B cell (primary cell): ENCODE measurements at regions not wholly inside any gene's neighbourhood (a gene's known extent, or its start where the extent isn't known, plus 50 kb on each side); places are given as distances from the start of the nearest gene placed in this dataset.

Experiments used
- ATAC-seq: fragments of 200-7000 bp; cut with Tn5 transposase; one replicate; pipeline ENCODE4 v1.10.0; 2021; ENCODE audit warnings: low read depth, mild to moderate bottlenecking, moderate number of reproducible peaks, moderate library complexity
- CTCF ChIA-PET: fragments of 350-600 bp; sonication (Branson Sonifier 250); formaldehyde crosslinking; loops from one replicate; lab custom pipeline; 2021; ENCODE audit warnings: antibody characterized with exemption, inconsistent platforms; lab: Charles Lee
- POLR2A ChIA-PET: fragments of 350-600 bp; sonication (Branson Sonifier 250); formaldehyde crosslinking; loops from one replicate; lab custom pipeline; 2021; ENCODE audit warnings: antibody characterized with exemption; lab: Charles Lee
- DNase-seq: peaks from one replicate; pipeline ENCODE4 v3.0.0; 2013
- H2AFZ ChIP-seq: 2 replicates; pipeline ENCODE4 v1.6.1; 2012; ENCODE audit warnings: mild to moderate bottlenecking, low read depth, low read length; ENCODE audit not compliant: insufficient read depth, poor library complexity, severe bottlenecking
- H3K27ac ChIP-seq, 2 donors: 1 replicate in 1 of 2; 2 replicates in 1 of 2; pipeline ENCODE4 v1.5.1; 2012 to 2013; ENCODE audit warnings: low read length in 2 of 2, mild to moderate bottlenecking in 2 of 2, moderate library complexity in 1 of 2
- H3K27me3 ChIP-seq, 4 experiments: fragments of 200-600 bp in 1 of 4; sonication (generic) in 1 of 4; replicated peaks in 1 of 4; 1 replicate in 2 of 4; 2 replicates in 2 of 4; pipeline versions ENCODE4 v1.6.1 to v1.7.0; 2013 to 2016; ENCODE audit warnings: low read length in 3 of 4, mild to moderate bottlenecking in 2 of 4, mixed read lengths in 1 of 4, moderate library complexity in 1 of 4; ENCODE audit not compliant: insufficient read depth in 4 of 4, control insufficient read depth in 3 of 4; ENCODE audit errors: control extremely low read depth in 1 of 4
- H3K36me3 ChIP-seq, 2 experiments: replicated peaks in 1 of 2; 1 replicate in 1 of 2; 2 replicates in 1 of 2; pipeline versions ENCODE4 v1.6.1 to v1.7.1; 2013; ENCODE audit warnings: low read length in 1 of 2; ENCODE audit not compliant: insufficient read depth in 2 of 2, control insufficient read depth in 1 of 2; ENCODE audit errors: control extremely low read depth in 1 of 2, extremely low read depth in 1 of 2
- H3K4me1 ChIP-seq, 2 donors: fragments of 200-600 bp in 1 of 2; sonication (generic) in 1 of 2; 1 replicate in 1 of 2; 2 replicates in 1 of 2; pipeline versions ENCODE4 v1.5.1 to v1.6.1; 2013 to 2017; ENCODE audit warnings: low read length in 2 of 2; ENCODE audit not compliant: control insufficient read depth in 2 of 2, insufficient read depth in 2 of 2
- H3K4me2 ChIP-seq: replicated peaks from 2 replicates; pipeline ENCODE3; 2012; ENCODE audit warnings: mild to moderate bottlenecking, low read depth, low read length; ENCODE audit not compliant: poor library complexity, severe bottlenecking
- H3K4me3 ChIP-seq, 5 experiments: fragments of 200-600 bp in 1 of 5; sonication (generic) in 1 of 5; 1 replicate in 3 of 5; 2 replicates in 2 of 5; pipeline versions ENCODE4 v1.5.1 to v1.7.0; 2011 to 2016; ENCODE audit warnings: low read length in 4 of 5, mild to moderate bottlenecking in 4 of 5, low read depth in 2 of 5, control low read depth in 1 of 5, moderate library complexity in 1 of 5; ENCODE audit not compliant: insufficient read depth in 1 of 5; ENCODE audit errors: control extremely low read depth in 1 of 5, extremely low read depth in 1 of 5
- H3K79me2 ChIP-seq: fragments of 200-600 bp; sonication (generic); one replicate; pipeline ENCODE4 v1.6.0; 2016; ENCODE audit warnings: low read length; ENCODE audit not compliant: control insufficient read depth, insufficient read depth
- H3K9ac ChIP-seq: fragments of 200-600 bp; sonication (generic); 2 replicates; pipeline ENCODE4 v1.6.1; 2017; ENCODE audit warnings: mild to moderate bottlenecking, low read length, moderate library complexity
- H3K9me3 ChIP-seq, 3 donors: one replicate each; pipeline versions ENCODE4 v1.6.1 to v1.7.1; 2013; ENCODE audit warnings: low read length in 2 of 3; ENCODE audit not compliant: control insufficient read depth in 2 of 3, insufficient read depth in 1 of 3; ENCODE audit errors: control extremely low read depth in 1 of 3
- H4K20me1 ChIP-seq: 2 replicates; pipeline ENCODE4 v1.6.0; 2012; ENCODE audit warnings: mild to moderate bottlenecking, low read length; ENCODE audit not compliant: insufficient read depth, control insufficient read depth, poor library complexity, severe bottlenecking
- H3K27ac Mint-ChIP-seq: one replicate; pipeline ENCODE4 v1.8.0; 2021; ENCODE audit warnings: mixed read lengths
- H3K27me3 Mint-ChIP-seq: one replicate; pipeline ENCODE4 v1.8.0; 2021; ENCODE audit warnings: mixed read lengths
- H3K4me1 Mint-ChIP-seq: one replicate; pipeline ENCODE4 v1.8.0; 2021; ENCODE audit warnings: mixed read lengths
- H3K4me3 Mint-ChIP-seq: one replicate; pipeline ENCODE4 v1.8.0; 2021; ENCODE audit warnings: mixed read lengths
- H3K9me3 Mint-ChIP-seq: one replicate; pipeline ENCODE4 v1.8.0; 2022; ENCODE audit warnings: mixed read lengths; ENCODE audit not compliant: insufficient read depth
- EZH2 ChIP-seq: IDR thresholded peaks from 2 replicates; pipeline ENCODE4 v1.6.1; 2012; ENCODE audit warnings: borderline replicate concordance, low read depth, mild to moderate bottlenecking, moderate library complexity, low read length; ENCODE audit not compliant: insufficient read depth, poor library complexity, severe bottlenecking
- whole genome bisulfite sequencing: methylation state at CpG from one replicate; pipeline ENCODE4 v1.1.5; 2013; ENCODE audit warnings: missing lambda C conversion rate; ENCODE audit not compliant: insufficient coverage; 5-methylcytosine and 5-hydroxymethylcytosine counted together
- intact Hi-C: fragments of 100-400 bp; cut with micrococcal nuclease; formaldehyde crosslinking; loops from one replicate; pipeline ENCODE4 v1.10.0; 2022
- TF ChIP-seq, protein P1 (sequence below): fragments of 200-600 bp; IDR thresholded peaks from one replicate; pipeline ENCODE4 v1.8.0; 2022; ENCODE audit warnings: antibody characterized with exemption, mild to moderate bottlenecking

GRCh38 chr3:190224863-190225692, 97.2 kb downstream of the CLDN1 start:
- intact Hi-C loops, result no loop called here
- DNase-seq (no peak), ATAC-seq (no peak)
- H3K36me3 ChIP-seq, result no peaks in the 10 kb centered on the region
- no peak overlapping the region for H3K27ac Mint-ChIP-seq
- CTCF ChIA-PET, result interaction anchor here (1.0 kb wide), 1 partner anchor 472 kb away, joined by 3 read pairs; no protein-coding TSS in a partner anchor
- TF ChIP-seq, protein P1, sequence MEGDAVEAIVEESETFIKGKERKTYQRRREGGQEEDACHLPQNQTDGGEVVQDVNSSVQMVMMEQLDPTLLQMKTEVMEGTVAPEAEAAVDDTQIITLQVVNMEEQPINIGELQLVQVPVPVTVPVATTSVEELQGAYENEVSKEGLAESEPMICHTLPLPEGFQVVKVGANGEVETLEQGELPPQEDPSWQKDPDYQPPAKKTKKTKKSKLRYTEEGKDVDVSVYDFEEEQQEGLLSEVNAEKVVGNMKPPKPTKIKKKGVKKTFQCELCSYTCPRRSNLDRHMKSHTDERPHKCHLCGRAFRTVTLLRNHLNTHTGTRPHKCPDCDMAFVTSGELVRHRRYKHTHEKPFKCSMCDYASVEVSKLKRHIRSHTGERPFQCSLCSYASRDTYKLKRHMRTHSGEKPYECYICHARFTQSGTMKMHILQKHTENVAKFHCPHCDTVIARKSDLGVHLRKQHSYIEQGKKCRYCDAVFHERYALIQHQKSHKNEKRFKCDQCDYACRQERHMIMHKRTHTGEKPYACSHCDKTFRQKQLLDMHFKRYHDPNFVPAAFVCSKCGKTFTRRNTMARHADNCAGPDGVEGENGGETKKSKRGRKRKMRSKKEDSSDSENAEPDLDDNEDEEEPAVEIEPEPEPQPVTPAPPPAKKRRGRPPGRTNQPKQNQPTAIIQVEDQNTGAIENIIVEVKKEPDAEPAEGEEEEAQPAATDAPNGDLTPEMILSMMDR, result peak; percentile 16
- TF ChIP-seq EZH2, result no peak
- no peaks in the 10 kb centered on the region for H3K4me1 ChIP-seq
- H3K9me3 ChIP-seq, result no peaks in the 10 kb centered on the region
- no peak overlapping the region for H3K4me3 ChIP-seq
- H2AFZ ChIP-seq, result no peak overlapping the region
- no peaks in the 10 kb centered on the region for H3K27me3 ChIP-seq
- H3K9ac ChIP-seq, result no peak overlapping the region
- no peak overlapping the region for H3K4me2 ChIP-seq
- POLR2A ChIA-PET, result no interaction called here
- H3K27ac ChIP-seq, result no peak overlapping the region
- no peak overlapping the region for H3K4me3 Mint-ChIP-seq
- H4K20me1 ChIP-seq, result no peaks in the 10 kb centered on the region
- no peaks in the 10 kb centered on the region for H3K27me3 Mint-ChIP-seq
- no peaks in the 10 kb centered on the region for H3K4me1 Mint-ChIP-seq
- 18% methylated on average over 2 of the region's 4 CpGs for WGBS
- H3K9me3 Mint-ChIP-seq, result peaks cover under 1% of the 10 kb centered on the region
- no peaks in the 10 kb centered on the region for H3K79me2 ChIP-seq

- no peak overlapping the region for H2AFZ ChIP-seq
- H3K27ac ChIP-seq, result no peak overlapping the region
- Mint-ChIP-seq H3K27me3 (no peaks in the 10 kb centered on the region), H3K4me3 (no peak overlapping the region), H3K4me1 (no peaks in the 10 kb centered on the region), H3K27ac (no peak overlapping the region), H3K9me3 (peaks cover 2% of the 10 kb centered on the region)
- CTCF ChIA-PET, result no interaction called here
- no peaks in the 10 kb centered on the region for H3K79me2 ChIP-seq
- H3K27me3 ChIP-seq, result no peaks in the 10 kb centered on the region
- POLR2A ChIA-PET, result no interaction called here
- no peak for ATAC-seq
- no peak overlapping the region for H3K9ac ChIP-seq
- H3K4me3 ChIP-seq, result no peak overlapping the region
- intact Hi-C loops, result no loop called here
- no peaks in the 10 kb centered on the region for H3K4me1 ChIP-seq
- no peak overlapping the region for H3K4me2 ChIP-seq
- no peaks in the 10 kb centered on the region for H3K36me3 ChIP-seq
- no peaks in the 10 kb centered on the region for H4K20me1 ChIP-seq
- DNase-seq, result no peak
- WGBS, result 93% methylated on average over 3 of the region's 4 CpGs
- TF ChIP-seq, protein P1, result no peak
- TF ChIP-seq EZH2, result no peak
- no peaks in the 10 kb centered on the region for H3K9me3 ChIP-seq
Measured at GRCh38 chr3:190224456-190224855, 97.8 kb downstream of the CLDN1 start.
